HEK293T (cell line): ENCODE measurements at regions not wholly inside any gene's neighbourhood (a gene's known extent, or its start where the extent isn't known, plus 50 kb on each side); places are given as distances from the start of the nearest gene placed in this dataset.

Experiments used
- ARNT ChIP-seq: fragments of 450-650 bp; IDR thresholded peaks from 2 replicates; pipeline ENCODE4 v1.6.1; 2017; ENCODE audit warnings: mild to moderate bottlenecking
- CTBP1 ChIP-seq: fragments of 450-650 bp; IDR thresholded peaks from 2 replicates; pipeline ENCODE4 v1.6.1; 2016; ENCODE audit warnings: borderline replicate concordance
- FOXK2 ChIP-seq: fragments of 450-650 bp; IDR thresholded peaks from 2 replicates; pipeline ENCODE4 v1.6.1; 2016; ENCODE audit warnings: mild to moderate bottlenecking
- HDGF ChIP-seq: fragments of 450-650 bp; IDR thresholded peaks from 2 replicates; pipeline ENCODE4 v1.6.1; 2017; ENCODE audit warnings: antibody characterized with exemption, borderline replicate concordance
- L3MBTL2 ChIP-seq: fragments of 450-650 bp; conservative IDR thresholded peaks from 2 replicates; pipeline ENCODE4 v1.6.1; 2016; ENCODE audit warnings: mild to moderate bottlenecking

- TF ChIP-seq FOXK2: no peak
- no peak for TF ChIP-seq L3MBTL2
- no peak for TF ChIP-seq HDGF
- TF ChIP-seq CTBP1: no peak
- no peak for TF ChIP-seq ARNT
These were observed 106.7 kb downstream of the MIS18A start for GRCh38 chr21:32172106-32172505.
